ENCODE measurements at regions not wholly inside any gene's neighbourhood (a gene's known extent, or its start where the extent isn't known, plus 50 kb on each side); places are given as distances from the start of the nearest gene placed in this dataset.

- TF ChIP-seq RAD21 (IDR thresholded peaks at IDR 0.05; ENCODE audit: insufficient read depth, low read depth, low read length) (no peak), JUNB (IDR thresholded peaks at IDR 0.05) (no peak), PBX3 (IDR thresholded peaks at IDR 0.05; ENCODE audit: insufficient replicate concordance, low read depth, low read length) (no peak), TAF1 (IDR thresholded peaks at IDR 0.05; ENCODE audit: borderline replicate concordance, low read depth, low read length) (no peak), POLR2A (IDR thresholded peaks at IDR 0.05; ENCODE audit: low read depth, low read length) (no peak), BHLHE40 (IDR thresholded peaks at IDR 0.05; ENCODE audit: borderline replicate concordance in 1 of 2, low read depth in 2 of 2, low read length in 1 of 2) (no peak), E4F1 (IDR thresholded peaks at IDR 0.05; ENCODE audit: borderline replicate concordance, partially characterized antibody) (no peak), ESRRA (IDR thresholded peaks at IDR 0.05; ENCODE audit: low read length) (no peak), ATF3 (IDR thresholded peaks at IDR 0.05; ENCODE audit: borderline replicate concordance, extremely low read depth, low read depth, low read length) (no peak)
- TF ChIP-seq, protein P1, sequence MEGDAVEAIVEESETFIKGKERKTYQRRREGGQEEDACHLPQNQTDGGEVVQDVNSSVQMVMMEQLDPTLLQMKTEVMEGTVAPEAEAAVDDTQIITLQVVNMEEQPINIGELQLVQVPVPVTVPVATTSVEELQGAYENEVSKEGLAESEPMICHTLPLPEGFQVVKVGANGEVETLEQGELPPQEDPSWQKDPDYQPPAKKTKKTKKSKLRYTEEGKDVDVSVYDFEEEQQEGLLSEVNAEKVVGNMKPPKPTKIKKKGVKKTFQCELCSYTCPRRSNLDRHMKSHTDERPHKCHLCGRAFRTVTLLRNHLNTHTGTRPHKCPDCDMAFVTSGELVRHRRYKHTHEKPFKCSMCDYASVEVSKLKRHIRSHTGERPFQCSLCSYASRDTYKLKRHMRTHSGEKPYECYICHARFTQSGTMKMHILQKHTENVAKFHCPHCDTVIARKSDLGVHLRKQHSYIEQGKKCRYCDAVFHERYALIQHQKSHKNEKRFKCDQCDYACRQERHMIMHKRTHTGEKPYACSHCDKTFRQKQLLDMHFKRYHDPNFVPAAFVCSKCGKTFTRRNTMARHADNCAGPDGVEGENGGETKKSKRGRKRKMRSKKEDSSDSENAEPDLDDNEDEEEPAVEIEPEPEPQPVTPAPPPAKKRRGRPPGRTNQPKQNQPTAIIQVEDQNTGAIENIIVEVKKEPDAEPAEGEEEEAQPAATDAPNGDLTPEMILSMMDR (IDR thresholded peaks at IDR 0.05 in 2 of 3, conservative IDR thresholded peaks at IDR 0.05 in 1 of 3; ENCODE audit: control insufficient read depth in 2 of 3, extremely low read depth in 1 of 3, insufficient read depth in 1 of 3, low read depth in 3 of 3, low read length in 3 of 3): no peak
- TF ChIP-seq, protein P2, sequence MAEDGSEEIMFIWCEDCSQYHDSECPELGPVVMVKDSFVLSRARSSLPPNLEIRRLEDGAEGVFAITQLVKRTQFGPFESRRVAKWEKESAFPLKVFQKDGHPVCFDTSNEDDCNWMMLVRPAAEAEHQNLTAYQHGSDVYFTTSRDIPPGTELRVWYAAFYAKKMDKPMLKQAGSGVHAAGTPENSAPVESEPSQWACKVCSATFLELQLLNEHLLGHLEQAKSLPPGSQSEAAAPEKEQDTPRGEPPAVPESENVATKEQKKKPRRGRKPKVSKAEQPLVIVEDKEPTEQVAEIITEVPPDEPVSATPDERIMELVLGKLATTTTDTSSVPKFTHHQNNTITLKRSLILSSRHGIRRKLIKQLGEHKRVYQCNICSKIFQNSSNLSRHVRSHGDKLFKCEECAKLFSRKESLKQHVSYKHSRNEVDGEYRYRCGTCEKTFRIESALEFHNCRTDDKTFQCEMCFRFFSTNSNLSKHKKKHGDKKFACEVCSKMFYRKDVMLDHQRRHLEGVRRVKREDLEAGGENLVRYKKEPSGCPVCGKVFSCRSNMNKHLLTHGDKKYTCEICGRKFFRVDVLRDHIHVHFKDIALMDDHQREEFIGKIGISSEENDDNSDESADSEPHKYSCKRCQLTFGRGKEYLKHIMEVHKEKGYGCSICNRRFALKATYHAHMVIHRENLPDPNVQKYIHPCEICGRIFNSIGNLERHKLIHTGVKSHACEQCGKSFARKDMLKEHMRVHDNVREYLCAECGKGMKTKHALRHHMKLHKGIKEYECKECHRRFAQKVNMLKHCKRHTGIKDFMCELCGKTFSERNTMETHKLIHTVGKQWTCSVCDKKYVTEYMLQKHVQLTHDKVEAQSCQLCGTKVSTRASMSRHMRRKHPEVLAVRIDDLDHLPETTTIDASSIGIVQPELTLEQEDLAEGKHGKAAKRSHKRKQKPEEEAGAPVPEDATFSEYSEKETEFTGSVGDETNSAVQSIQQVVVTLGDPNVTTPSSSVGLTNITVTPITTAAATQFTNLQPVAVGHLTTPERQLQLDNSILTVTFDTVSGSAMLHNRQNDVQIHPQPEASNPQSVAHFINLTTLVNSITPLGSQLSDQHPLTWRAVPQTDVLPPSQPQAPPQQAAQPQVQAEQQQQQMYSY (CRISPR knock-in tag; IDR thresholded peaks at IDR 0.05): no peak
Measured at GRCh38 chr5:100694100-100694499, 158.9 kb downstream of the FAM174A start.
